ENCODE measurements at regions not wholly inside any gene's neighbourhood (a gene's known extent, or its start where the extent isn't known, plus 50 kb on each side); places are given as distances from the start of the nearest gene placed in this dataset.

DNA sequence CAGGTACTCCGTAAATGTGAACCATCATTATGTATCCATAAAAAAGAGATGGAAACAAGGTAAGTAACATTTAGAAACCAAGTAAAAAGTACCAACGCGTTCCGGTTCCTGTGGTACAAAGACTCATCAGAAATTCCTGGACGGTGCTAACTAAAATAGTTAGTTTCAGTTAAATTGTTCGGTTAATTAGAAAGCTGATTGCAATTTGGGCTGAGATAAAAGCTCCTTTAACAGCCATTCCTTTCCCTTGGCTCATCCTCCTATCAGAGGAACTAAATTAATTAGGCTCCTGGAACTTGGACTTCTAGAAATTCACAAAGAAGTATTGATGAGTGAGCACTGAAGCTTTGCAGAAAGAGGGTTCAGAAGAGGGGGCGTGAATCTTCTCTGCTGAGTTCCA is 63.5 kb downstream of the SOX1 start:
- TF ChIP-seq EZH2phosphoT487 (IDR thresholded peaks at IDR 0.05; ENCODE audit: low read depth, severe bottlenecking, unreplicated experiment) (no peak), EZH2 (IDR thresholded peaks at IDR 0.05; ENCODE audit: borderline replicate concordance) (no peak)
- TF ChIP-seq, protein P1, sequence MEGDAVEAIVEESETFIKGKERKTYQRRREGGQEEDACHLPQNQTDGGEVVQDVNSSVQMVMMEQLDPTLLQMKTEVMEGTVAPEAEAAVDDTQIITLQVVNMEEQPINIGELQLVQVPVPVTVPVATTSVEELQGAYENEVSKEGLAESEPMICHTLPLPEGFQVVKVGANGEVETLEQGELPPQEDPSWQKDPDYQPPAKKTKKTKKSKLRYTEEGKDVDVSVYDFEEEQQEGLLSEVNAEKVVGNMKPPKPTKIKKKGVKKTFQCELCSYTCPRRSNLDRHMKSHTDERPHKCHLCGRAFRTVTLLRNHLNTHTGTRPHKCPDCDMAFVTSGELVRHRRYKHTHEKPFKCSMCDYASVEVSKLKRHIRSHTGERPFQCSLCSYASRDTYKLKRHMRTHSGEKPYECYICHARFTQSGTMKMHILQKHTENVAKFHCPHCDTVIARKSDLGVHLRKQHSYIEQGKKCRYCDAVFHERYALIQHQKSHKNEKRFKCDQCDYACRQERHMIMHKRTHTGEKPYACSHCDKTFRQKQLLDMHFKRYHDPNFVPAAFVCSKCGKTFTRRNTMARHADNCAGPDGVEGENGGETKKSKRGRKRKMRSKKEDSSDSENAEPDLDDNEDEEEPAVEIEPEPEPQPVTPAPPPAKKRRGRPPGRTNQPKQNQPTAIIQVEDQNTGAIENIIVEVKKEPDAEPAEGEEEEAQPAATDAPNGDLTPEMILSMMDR (IDR thresholded peaks at IDR 0.05; ENCODE audit: poor library complexity): no peak
- WGBS (ENCODE audit: low lambda C conversion rate, missing lambda C conversion rate): 95% methylated on average over 7 of the region's 7 CpGs
- Histone ChIP-seq H3K4me1 (ENCODE audit: insufficient read depth) (no peaks in the 10 kb centered on the region), H2AFZ (no peak overlapping the region), H3K27ac (no peak overlapping the region), H3K79me2 (no peaks in the 10 kb centered on the region), H3K4me2 (no peak overlapping the region), H3K36me3 (replicated peaks; ENCODE audit: insufficient read depth, low read depth) (no peaks in the 10 kb centered on the region), H3K4me3 (no peak overlapping the region), H3K9me2 (replicated peaks; ENCODE audit: insufficient read depth) (no peaks in the 10 kb centered on the region), H4K20me1 (ENCODE audit: insufficient read depth, poor library complexity, severe bottlenecking) (no peaks in the 10 kb centered on the region), H3K9me3 (ENCODE audit: low read depth) (no peaks in the 10 kb centered on the region), H3K27me3 (peaks cover 20% of the 10 kb centered on the region)
- DNase-seq (ENCODE audit: low spot score): no peak

DNA sequence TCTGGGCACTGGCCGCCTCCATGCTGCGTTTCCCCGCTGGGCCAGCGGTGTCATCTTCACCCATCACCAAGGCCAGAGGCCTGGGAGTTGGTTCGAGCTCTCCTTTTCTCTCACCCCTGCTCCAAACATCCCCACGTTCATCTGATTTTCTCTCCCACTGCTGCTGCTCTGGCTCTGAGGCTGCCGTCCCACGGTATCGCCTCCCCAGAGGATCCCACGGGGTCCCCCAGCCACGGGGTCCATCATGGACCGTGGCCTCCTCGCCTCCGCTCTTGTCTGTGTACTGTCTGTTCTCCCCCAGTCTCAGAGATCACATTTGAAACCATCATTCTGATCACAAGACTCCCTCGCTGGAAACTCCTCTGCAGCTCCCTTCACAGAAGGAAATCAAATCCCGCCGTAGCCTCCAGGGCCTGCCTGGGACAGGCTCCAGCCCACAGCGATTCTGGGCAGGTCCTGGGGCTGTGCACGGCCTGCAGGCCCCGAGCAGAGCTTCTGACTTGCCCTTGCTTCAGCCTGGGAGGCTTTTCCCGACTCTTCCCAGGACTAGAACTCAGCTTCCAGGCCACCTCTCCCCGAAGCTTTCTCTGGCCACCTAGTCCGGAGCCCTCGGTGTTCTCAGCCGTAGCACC is 64.2 kb downstream of the SOX1 start:
- no peak overlapping the region for H3K4me3 ChIP-seq
- WGBS (ENCODE audit: low lambda C conversion rate, missing lambda C conversion rate): 87% methylated on average over 25 of the region's 25 CpGs
- TF ChIP-seq EZH2 (IDR thresholded peaks at IDR 0.05; ENCODE audit: borderline replicate concordance): no peak
- TF ChIP-seq, protein P1 (IDR thresholded peaks at IDR 0.05; ENCODE audit: poor library complexity): no peak
- no peak for TF ChIP-seq EZH2phosphoT487 (IDR thresholded peaks at IDR 0.05; ENCODE audit: low read depth, severe bottlenecking, unreplicated experiment)
- H4K20me1 ChIP-seq (ENCODE audit: insufficient read depth, poor library complexity, severe bottlenecking): no peaks in the 10 kb centered on the region
- no peak overlapping the region for H3K27ac ChIP-seq
- no peak for DNase-seq (ENCODE audit: low spot score)
- H3K27me3 ChIP-seq: peaks cover 20% of the 10 kb centered on the region
- no peaks in the 10 kb centered on the region for H3K9me2 ChIP-seq (replicated peaks; ENCODE audit: insufficient read depth)
- no peak overlapping the region for H2AFZ ChIP-seq
- H3K79me2 ChIP-seq: no peaks in the 10 kb centered on the region
- no peaks in the 10 kb centered on the region for H3K4me1 ChIP-seq (ENCODE audit: insufficient read depth)
- H3K36me3 ChIP-seq (replicated peaks; ENCODE audit: insufficient read depth, low read depth): no peaks in the 10 kb centered on the region
- no peak overlapping the region for H3K4me2 ChIP-seq
- H3K9me3 ChIP-seq (ENCODE audit: low read depth): no peaks in the 10 kb centered on the region

DNA sequence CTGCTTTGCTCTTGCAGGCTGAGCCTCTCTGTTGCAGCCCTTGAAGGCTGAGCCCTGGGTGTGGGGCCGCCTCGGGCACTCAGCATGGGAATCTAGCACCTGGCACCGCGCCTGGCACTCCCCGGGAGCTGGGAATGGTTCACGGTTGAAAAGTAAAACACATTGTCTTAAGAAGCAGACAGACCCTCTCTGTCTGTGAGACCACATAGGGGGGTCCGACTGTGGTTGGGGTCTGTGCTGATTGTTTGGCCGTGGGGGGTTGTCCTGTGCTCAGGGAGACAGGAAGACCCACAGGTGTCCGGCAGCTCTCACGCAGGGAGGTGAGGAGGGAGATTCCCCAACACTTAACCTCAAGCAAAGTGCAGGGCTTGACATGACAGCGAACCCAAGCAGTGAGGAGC is 64.8 kb downstream of the SOX1 start:
- no peak overlapping the region for H3K4me2 ChIP-seq
- H3K36me3 ChIP-seq (replicated peaks; ENCODE audit: insufficient read depth, low read depth): no peaks in the 10 kb centered on the region
- H3K27ac ChIP-seq: no peak overlapping the region
- peaks cover 20% of the 10 kb centered on the region for H3K27me3 ChIP-seq
- no peak for DNase-seq (ENCODE audit: low spot score)
- TF ChIP-seq EZH2phosphoT487 (IDR thresholded peaks at IDR 0.05; ENCODE audit: low read depth, severe bottlenecking, unreplicated experiment): no peak
- TF ChIP-seq, protein P1 (IDR thresholded peaks at IDR 0.05; ENCODE audit: poor library complexity): no peak
- no peak for TF ChIP-seq EZH2 (IDR thresholded peaks at IDR 0.05; ENCODE audit: borderline replicate concordance)
- no peaks in the 10 kb centered on the region for H3K4me1 ChIP-seq (ENCODE audit: insufficient read depth)
- H2AFZ ChIP-seq: no peak overlapping the region
- no peak overlapping the region for H3K4me3 ChIP-seq
- H4K20me1 ChIP-seq (ENCODE audit: insufficient read depth, poor library complexity, severe bottlenecking): no peaks in the 10 kb centered on the region
- H3K9me3 ChIP-seq (ENCODE audit: low read depth): no peaks in the 10 kb centered on the region
- 87% methylated on average over 11 of the region's 11 CpGs for WGBS (ENCODE audit: low lambda C conversion rate, missing lambda C conversion rate)
- H3K79me2 ChIP-seq: no peaks in the 10 kb centered on the region
- H3K9me2 ChIP-seq (replicated peaks; ENCODE audit: insufficient read depth): no peaks in the 10 kb centered on the region
